ENCODE measurements at regions not wholly inside any gene's neighbourhood (a gene's known extent, or its start where the extent isn't known, plus 50 kb on each side); places are given as distances from the start of the nearest gene placed in this dataset.

- POLR2A ChIA-PET, result no interaction called here
- no peaks in the 10 kb centered on the region for H3K27me3 Mint-ChIP-seq
- CTCF ChIA-PET, result interaction anchor here (0.9 kb wide), 1 partner anchor 21 kb away, joined by 3 read pairs; no protein-coding TSS in a partner anchor
- no peaks in the 10 kb centered on the region for H3K36me3 Mint-ChIP-seq (ENCODE audit: low read depth)
- H3K4me3 Mint-ChIP-seq, result no peak overlapping the region
- DNase-seq (no peak), ATAC-seq (no peak)
- no peaks in the 10 kb centered on the region for H3K4me1 Mint-ChIP-seq
- no peaks in the 10 kb centered on the region for H3K9me3 Mint-ChIP-seq (ENCODE audit: low read depth)
- intact Hi-C loops (cut with DNase I, micrococcal nuclease), result no loop called here
- no peak overlapping the region for H3K27ac Mint-ChIP-seq
Measured at GRCh38 chr14:46250113-46250703, 401.4 kb downstream of the RPL10L start.

DNA sequence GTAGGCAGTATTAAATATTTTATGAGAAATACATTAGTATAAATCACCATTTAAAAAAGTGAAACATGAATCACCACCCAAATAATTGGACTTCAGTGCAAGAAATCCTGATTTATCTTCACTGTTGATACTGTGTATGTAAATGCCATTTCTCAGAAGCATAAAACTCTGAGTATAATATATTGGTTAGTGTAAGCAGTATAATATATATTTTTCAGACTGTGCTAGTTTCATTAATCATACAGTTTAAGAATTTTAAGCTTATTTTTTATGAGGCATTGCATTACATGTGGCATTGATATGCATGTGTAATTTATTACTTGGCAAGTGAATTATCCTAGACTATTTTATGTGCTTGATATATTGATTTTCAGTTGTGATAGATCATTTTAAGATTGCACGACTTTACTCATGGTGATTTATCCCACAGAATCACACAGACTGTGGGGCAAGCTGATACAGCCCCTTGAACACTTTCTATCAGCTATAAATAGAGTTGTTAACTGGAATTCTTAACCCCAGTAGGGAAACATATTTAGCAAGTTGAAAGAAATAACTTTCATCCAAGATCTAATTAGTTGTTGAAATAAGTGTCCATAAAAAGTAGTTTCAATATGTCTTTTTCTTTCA lies 403.5 kb downstream of the RPL10L start:
- Mint-ChIP-seq H3K4me1 (no peaks in the 10 kb centered on the region), H3K36me3 (ENCODE audit: low read depth) (no peaks in the 10 kb centered on the region), H3K4me3 (no peak overlapping the region), H3K27ac (no peak overlapping the region), H3K9me3 (ENCODE audit: low read depth) (no peaks in the 10 kb centered on the region), H3K27me3 (no peaks in the 10 kb centered on the region)
- ATAC-seq (no peak), DNase-seq (no peak)
- CTCF ChIA-PET, result no interaction called here
- POLR2A ChIA-PET, result no interaction called here
- intact Hi-C loops (cut with DNase I, micrococcal nuclease), result no loop called here

DNA sequence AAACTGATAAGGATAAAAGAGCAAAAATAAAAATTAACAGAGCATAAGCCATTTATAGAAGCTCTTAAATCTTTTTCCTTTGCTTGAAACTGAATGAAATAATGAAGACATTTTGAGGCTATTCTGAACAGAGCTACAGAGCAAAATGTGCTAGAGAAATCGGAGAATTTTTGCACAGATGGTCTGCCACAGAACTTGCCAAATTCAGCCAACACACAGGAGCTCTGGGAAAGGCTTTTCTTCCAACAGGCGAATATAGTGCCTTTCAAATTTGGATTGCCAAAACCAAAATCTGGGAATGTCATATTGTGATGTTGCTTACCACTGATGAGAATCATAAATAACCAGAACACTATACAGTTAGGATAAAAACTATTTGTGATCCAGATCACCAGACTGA lies 406.3 kb downstream of the RPL10L start:
- H3K4me1 Mint-ChIP-seq, result no peaks in the 10 kb centered on the region
- H3K9me3 Mint-ChIP-seq (ENCODE audit: low read depth), result peaks cover 3% of the 10 kb centered on the region
- ATAC-seq (no peak), DNase-seq (no peak)
- H3K36me3 Mint-ChIP-seq (ENCODE audit: low read depth), result no peaks in the 10 kb centered on the region
- H3K27me3 Mint-ChIP-seq, result no peaks in the 10 kb centered on the region
- H3K4me3 Mint-ChIP-seq, result no peak overlapping the region
- intact Hi-C loops (cut with DNase I, micrococcal nuclease), result no loop called here
- H3K27ac Mint-ChIP-seq, result no peak overlapping the region
- ChIA-PET CTCF (no interaction called here), POLR2A (no interaction called here)

GRCh38 chr14:46233786-46234185 lies 417.8 kb downstream of the RPL10L start:
- DNase-seq (no peak), ATAC-seq (no peak)
- Mint-ChIP-seq H3K27ac (no peak overlapping the region), H3K36me3 (ENCODE audit: low read depth) (no peaks in the 10 kb centered on the region), H3K4me3 (no peak overlapping the region), H3K9me3 (ENCODE audit: low read depth) (peaks cover 3% of the 10 kb centered on the region), H3K4me1 (no peaks in the 10 kb centered on the region), H3K27me3 (no peaks in the 10 kb centered on the region)
- ChIA-PET POLR2A (no interaction called here), CTCF (no interaction called here)
- intact Hi-C loops (cut with DNase I, micrococcal nuclease), result no loop called here

- ATAC-seq (no peak), DNase-seq (no peak)
- Mint-ChIP-seq H3K4me1 (no peaks in the 10 kb centered on the region), H3K4me3 (no peak overlapping the region), H3K36me3 (ENCODE audit: low read depth) (no peaks in the 10 kb centered on the region), H3K27me3 (no peaks in the 10 kb centered on the region), H3K9me3 (ENCODE audit: low read depth) (peaks cover 6% of the 10 kb centered on the region), H3K27ac (no peak overlapping the region)
- intact Hi-C loops (cut with DNase I, micrococcal nuclease), result no loop called here
- CTCF ChIA-PET, result no interaction called here
- POLR2A ChIA-PET, result no interaction called here
Measured at GRCh38 chr14:46230540-46230939, 421.0 kb downstream of the RPL10L start.

DNA sequence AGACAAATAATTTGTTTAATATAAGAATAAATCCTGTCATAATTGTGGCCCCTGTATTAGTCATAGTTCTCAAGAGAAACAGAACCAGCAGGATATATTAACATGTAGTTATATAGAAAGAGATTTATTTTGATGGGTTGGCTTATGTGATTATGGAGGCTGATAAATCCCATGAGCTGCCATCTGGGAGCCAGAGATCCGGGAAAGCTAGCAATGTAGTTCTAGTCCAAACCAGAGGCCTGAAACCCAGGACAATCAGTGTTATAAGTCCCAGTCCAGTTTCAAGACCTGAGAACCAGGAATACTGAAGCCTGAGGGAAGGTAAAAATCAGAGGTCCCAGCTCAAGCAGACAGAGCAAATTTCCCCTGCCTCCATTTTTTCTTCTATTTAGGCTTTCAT lies 435.8 kb downstream of the RPL10L start:
- H3K27me3 Mint-ChIP-seq, result no peaks in the 10 kb centered on the region
- intact Hi-C loops (cut with DNase I, micrococcal nuclease), result no loop called here
- no peak overlapping the region for H3K27ac Mint-ChIP-seq
- H3K36me3 Mint-ChIP-seq (ENCODE audit: low read depth), result no peaks in the 10 kb centered on the region
- DNase-seq (no peak), ATAC-seq (no peak)
- H3K4me3 Mint-ChIP-seq, result no peak overlapping the region
- H3K9me3 Mint-ChIP-seq (ENCODE audit: low read depth), result peaks cover 4% of the 10 kb centered on the region
- no peaks in the 10 kb centered on the region for H3K4me1 Mint-ChIP-seq
- ChIA-PET POLR2A (no interaction called here), CTCF (no interaction called here)

DNA sequence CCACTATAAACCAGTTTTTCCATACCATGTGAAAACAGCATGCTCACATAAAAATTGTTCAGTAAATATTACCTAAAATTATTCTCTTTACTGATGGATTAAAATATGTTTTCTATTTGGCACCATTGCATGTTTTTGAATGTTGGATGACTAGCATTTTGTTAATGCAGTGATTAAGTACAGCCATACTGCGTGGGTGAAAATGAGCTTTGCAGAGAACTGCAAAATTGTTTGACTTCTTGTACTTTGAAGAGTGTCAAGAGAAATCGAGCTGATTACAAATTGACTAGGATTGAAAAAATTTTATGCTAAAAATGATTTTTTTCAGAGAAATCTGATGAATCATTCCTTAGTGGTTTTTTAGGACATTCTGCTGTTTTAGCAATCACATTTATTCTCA lies 452.9 kb downstream of the RPL10L start:
- peaks cover 3% of the 10 kb centered on the region for H3K9me3 Mint-ChIP-seq (ENCODE audit: low read depth)
- intact Hi-C loops (cut with DNase I, micrococcal nuclease), result no loop called here
- no peaks in the 10 kb centered on the region for H3K36me3 Mint-ChIP-seq (ENCODE audit: low read depth)
- CTCF ChIA-PET, result no interaction called here
- no peak overlapping the region for H3K4me3 Mint-ChIP-seq
- H3K4me1 Mint-ChIP-seq, result no peaks in the 10 kb centered on the region
- ATAC-seq (no peak), DNase-seq (no peak)
- POLR2A ChIA-PET, result no interaction called here
- no peak overlapping the region for H3K27ac Mint-ChIP-seq
- no peaks in the 10 kb centered on the region for H3K27me3 Mint-ChIP-seq

GRCh38 chr14:46197856-46198255 lies 453.7 kb downstream of the RPL10L start:
- Mint-ChIP-seq H3K27me3 (no peaks in the 10 kb centered on the region), H3K27ac (no peak overlapping the region), H3K4me3 (no peak overlapping the region), H3K36me3 (ENCODE audit: low read depth) (no peaks in the 10 kb centered on the region), H3K9me3 (ENCODE audit: low read depth) (peaks cover 3% of the 10 kb centered on the region), H3K4me1 (no peaks in the 10 kb centered on the region)
- CTCF ChIA-PET, result no interaction called here
- POLR2A ChIA-PET, result no interaction called here
- DNase-seq (no peak), ATAC-seq (no peak)
- intact Hi-C loops (cut with DNase I, micrococcal nuclease), result no loop called here
